ENCODE measurements at regions not wholly inside any gene's neighbourhood (a gene's known extent, or its start where the extent isn't known, plus 50 kb on each side); places are given as distances from the start of the nearest gene placed in this dataset.
"Not testable (repeated sequence)": the region's sequence is repeated elsewhere in the genome, so short reads cannot be mapped to it uniquely, and the experiment has no call there.

- not testable (repeated sequence) for H3K4me1 ChIP-seq (ENCODE audit: control insufficient read depth, insufficient read depth, low read length); H3K4me2 ChIP-seq (ENCODE audit: low read length); H3K27me3 ChIP-seq (ENCODE audit: control insufficient read depth, insufficient read depth, low read length); H3K4me3 ChIP-seq (ENCODE audit: low read length); H3K9ac ChIP-seq (ENCODE audit: low read depth, low read length); H3K36me3 ChIP-seq (ENCODE audit: insufficient read depth, low read length); H3K9me3 ChIP-seq (replicated peaks; ENCODE audit: low read length)
Observed at GRCh38 chr19:32084756-32085363, 260.6 kb upstream of the ZNF507 start.

GRCh38 chr19:32091241-32091640, 254.2 kb upstream of the ZNF507 start:
- Histone ChIP-seq H3K36me3 (ENCODE audit: insufficient read depth, low read length) (no peaks in the 10 kb centered on the region), H3K27me3 (ENCODE audit: control insufficient read depth, insufficient read depth, low read length) (no peaks in the 10 kb centered on the region), H3K4me3 (ENCODE audit: low read length) (no peak overlapping the region), H3K4me1 (ENCODE audit: control insufficient read depth, insufficient read depth, low read length) (no peaks in the 10 kb centered on the region), H3K9me3 (replicated peaks; ENCODE audit: low read length) (no peaks in the 10 kb centered on the region), H3K9ac (ENCODE audit: low read depth, low read length) (no peak overlapping the region), H3K4me2 (ENCODE audit: low read length) (no peak overlapping the region)

GRCh38 chr19:32097011-32097410, 248.4 kb upstream of the ZNF507 start:
- Histone ChIP-seq H3K4me1 (ENCODE audit: control insufficient read depth, insufficient read depth, low read length) (no peaks in the 10 kb centered on the region), H3K4me3 (ENCODE audit: low read length) (no peak overlapping the region), H3K27me3 (ENCODE audit: control insufficient read depth, insufficient read depth, low read length) (no peaks in the 10 kb centered on the region), H3K36me3 (ENCODE audit: insufficient read depth, low read length) (no peaks in the 10 kb centered on the region), H3K4me2 (ENCODE audit: low read length) (no peak overlapping the region), H3K9ac (ENCODE audit: low read depth, low read length) (no peak overlapping the region), H3K9me3 (replicated peaks; ENCODE audit: low read length) (no peaks in the 10 kb centered on the region)

GRCh38 chr19:32097620-32098019, 247.8 kb upstream of the ZNF507 start:
- Histone ChIP-seq H3K4me3 (ENCODE audit: low read length) (no peak overlapping the region), H3K36me3 (ENCODE audit: insufficient read depth, low read length) (no peaks in the 10 kb centered on the region), H3K9ac (ENCODE audit: low read depth, low read length) (no peak overlapping the region), H3K9me3 (replicated peaks; ENCODE audit: low read length) (no peaks in the 10 kb centered on the region), H3K27me3 (ENCODE audit: control insufficient read depth, insufficient read depth, low read length) (no peaks in the 10 kb centered on the region), H3K4me1 (ENCODE audit: control insufficient read depth, insufficient read depth, low read length) (no peaks in the 10 kb centered on the region), H3K4me2 (ENCODE audit: low read length) (no peak overlapping the region)

- no peaks in the 10 kb centered on the region for H3K27me3 ChIP-seq (ENCODE audit: control insufficient read depth, insufficient read depth, low read length)
- no peak overlapping the region for H3K9ac ChIP-seq (ENCODE audit: low read depth, low read length)
- no peaks in the 10 kb centered on the region for H3K36me3 ChIP-seq (ENCODE audit: insufficient read depth, low read length)
- no peaks in the 10 kb centered on the region for H3K4me1 ChIP-seq (ENCODE audit: control insufficient read depth, insufficient read depth, low read length)
- no peak overlapping the region for H3K4me2 ChIP-seq (ENCODE audit: low read length)
- no peak overlapping the region for H3K4me3 ChIP-seq (ENCODE audit: low read length)
- no peaks in the 10 kb centered on the region for H3K9me3 ChIP-seq (replicated peaks; ENCODE audit: low read length)
Observed at GRCh38 chr19:32098968-32099367, 246.4 kb upstream of the ZNF507 start.

GRCh38 chr19:32101206-32101605, 244.2 kb upstream of the ZNF507 start:
- Histone ChIP-seq H3K4me3 (ENCODE audit: low read length) (no peak overlapping the region), H3K27me3 (ENCODE audit: control insufficient read depth, insufficient read depth, low read length) (no peaks in the 10 kb centered on the region), H3K9ac (ENCODE audit: low read depth, low read length) (no peak overlapping the region), H3K4me2 (ENCODE audit: low read length) (no peak overlapping the region), H3K36me3 (ENCODE audit: insufficient read depth, low read length) (no peaks in the 10 kb centered on the region), H3K9me3 (replicated peaks; ENCODE audit: low read length) (no peaks in the 10 kb centered on the region), H3K4me1 (ENCODE audit: control insufficient read depth, insufficient read depth, low read length) (no peaks in the 10 kb centered on the region)

GRCh38 chr19:32103541-32103940, 241.9 kb upstream of the ZNF507 start:
- no peaks in the 10 kb centered on the region for H3K36me3 ChIP-seq (ENCODE audit: insufficient read depth, low read length)
- H3K9ac ChIP-seq (ENCODE audit: low read depth, low read length): no peak overlapping the region
- peaks cover 4% of the 10 kb centered on the region for H3K9me3 ChIP-seq (replicated peaks; ENCODE audit: low read length)
- H3K4me2 ChIP-seq (ENCODE audit: low read length): no peak overlapping the region
- H3K4me1 ChIP-seq (ENCODE audit: control insufficient read depth, insufficient read depth, low read length): no peaks in the 10 kb centered on the region
- H3K27me3 ChIP-seq (ENCODE audit: control insufficient read depth, insufficient read depth, low read length): no peaks in the 10 kb centered on the region
- H3K4me3 ChIP-seq (ENCODE audit: low read length): no peak overlapping the region

- H3K9me3 ChIP-seq (replicated peaks; ENCODE audit: low read length): peaks cover 4% of the 10 kb centered on the region
- no peak overlapping the region for H3K4me3 ChIP-seq (ENCODE audit: low read length)
- H3K9ac ChIP-seq (ENCODE audit: low read depth, low read length): no peak overlapping the region
- no peak overlapping the region for H3K4me2 ChIP-seq (ENCODE audit: low read length)
- no peaks in the 10 kb centered on the region for H3K4me1 ChIP-seq (ENCODE audit: control insufficient read depth, insufficient read depth, low read length)
- H3K27me3 ChIP-seq (ENCODE audit: control insufficient read depth, insufficient read depth, low read length): no peaks in the 10 kb centered on the region
- no peaks in the 10 kb centered on the region for H3K36me3 ChIP-seq (ENCODE audit: insufficient read depth, low read length)
Observed at GRCh38 chr19:32104153-32104849, 241.1 kb upstream of the ZNF507 start.

GRCh38 chr19:32104850-32105235, 240.6 kb upstream of the ZNF507 start:
- no peaks in the 10 kb centered on the region for H3K27me3 ChIP-seq (ENCODE audit: control insufficient read depth, insufficient read depth, low read length)
- H3K9me3 ChIP-seq (replicated peaks; ENCODE audit: low read length): peaks cover 6% of the 10 kb centered on the region
- H3K36me3 ChIP-seq (ENCODE audit: insufficient read depth, low read length): no peaks in the 10 kb centered on the region

GRCh38 chr19:32105527-32106310, 239.7 kb upstream of the ZNF507 start:
- Histone ChIP-seq H3K4me2 (ENCODE audit: low read length) (no peak overlapping the region), H3K4me3 (ENCODE audit: low read length) (no peak overlapping the region), H3K27me3 (ENCODE audit: control insufficient read depth, insufficient read depth, low read length) (no peaks in the 10 kb centered on the region), H3K9ac (ENCODE audit: low read depth, low read length) (no peak overlapping the region), H3K4me1 (ENCODE audit: control insufficient read depth, insufficient read depth, low read length) (no peaks in the 10 kb centered on the region), H3K36me3 (ENCODE audit: insufficient read depth, low read length) (no peaks in the 10 kb centered on the region), H3K9me3 (replicated peaks; ENCODE audit: low read length) (peaks cover 7% of the 10 kb centered on the region)

More at GRCh38 chr19:32104850-32105235, 240.6 kb upstream of the ZNF507 start:
- Histone ChIP-seq H3K4me3 (ENCODE audit: low read length) (no peak overlapping the region), H3K4me2 (ENCODE audit: low read length) (no peak overlapping the region), H3K9ac (ENCODE audit: low read depth, low read length) (no peak overlapping the region), H3K4me1 (ENCODE audit: control insufficient read depth, insufficient read depth, low read length) (no peaks in the 10 kb centered on the region)

- no peak overlapping the region for H3K9ac ChIP-seq (ENCODE audit: low read depth, low read length)
- no peak overlapping the region for H3K4me2 ChIP-seq (ENCODE audit: low read length)
- no peaks in the 10 kb centered on the region for H3K4me1 ChIP-seq (ENCODE audit: control insufficient read depth, insufficient read depth, low read length)
- no peaks in the 10 kb centered on the region for H3K36me3 ChIP-seq (ENCODE audit: insufficient read depth, low read length)
- H3K4me3 ChIP-seq (ENCODE audit: low read length): no peak overlapping the region
- no peaks in the 10 kb centered on the region for H3K27me3 ChIP-seq (ENCODE audit: control insufficient read depth, insufficient read depth, low read length)
- peaks cover 9% of the 10 kb centered on the region for H3K9me3 ChIP-seq (replicated peaks; ENCODE audit: low read length)
Observed at GRCh38 chr19:32122258-32122657, 223.2 kb upstream of the ZNF507 start.

All from skeletal muscle satellite cell (primary cell).